GM19035 (cell line): ENCODE measurements at regions not wholly inside any gene's neighbourhood (a gene's known extent, or its start where the extent isn't known, plus 50 kb on each side); places are given as distances from the start of the nearest gene placed in this dataset.
"Not testable (repeated sequence)": the region's sequence is repeated elsewhere in the genome, so short reads cannot be mapped to it uniquely, and the experiment has no call there.

Source experiments
- ATAC-seq: cut with Tn5 transposase; IDR thresholded peaks from one replicate; pipeline ENCODE4 v1.9.1; 2021; ENCODE audit not compliant: unreplicated experiment

DNA sequence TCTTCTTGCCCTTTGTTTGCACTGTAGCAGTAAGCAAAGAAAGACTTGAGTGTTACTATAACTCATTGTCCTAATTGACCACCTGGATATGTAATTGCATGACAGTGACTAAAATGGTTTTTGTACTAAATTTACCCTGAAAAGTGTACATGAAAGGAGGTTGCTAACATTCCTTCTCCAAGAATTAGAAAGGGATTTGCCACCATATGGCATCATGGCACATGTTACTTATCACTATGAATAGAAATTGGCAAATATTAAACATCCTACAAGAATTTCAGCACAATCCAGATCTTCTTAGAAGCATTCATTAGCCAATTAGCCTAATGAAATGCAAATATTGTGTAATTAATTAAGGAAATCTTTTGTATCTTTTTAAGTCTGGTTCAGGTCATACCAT, 834.2 kb downstream of the STPG2 start:
- no peak for ATAC-seq

DNA sequence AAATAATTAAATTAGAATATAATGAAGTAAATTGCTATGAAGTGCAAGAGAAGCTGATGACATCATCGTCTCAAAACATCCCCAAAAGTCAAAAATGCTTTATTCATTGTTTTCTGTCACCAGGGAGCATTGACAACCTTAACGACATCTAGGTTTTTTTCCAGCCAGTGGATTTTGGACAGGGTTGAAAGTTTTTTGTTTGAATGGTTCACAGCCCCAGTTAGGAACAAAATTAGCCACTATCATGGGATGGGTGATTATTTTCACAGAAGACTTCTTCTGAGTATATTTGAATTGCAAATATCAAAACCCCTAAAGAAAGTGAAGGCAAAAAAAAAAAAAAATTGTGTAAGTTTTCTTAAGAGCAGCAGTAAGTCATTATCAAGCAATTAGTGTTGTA, 826.1 kb downstream of the STPG2 start:
- ATAC-seq: no peak

DNA sequence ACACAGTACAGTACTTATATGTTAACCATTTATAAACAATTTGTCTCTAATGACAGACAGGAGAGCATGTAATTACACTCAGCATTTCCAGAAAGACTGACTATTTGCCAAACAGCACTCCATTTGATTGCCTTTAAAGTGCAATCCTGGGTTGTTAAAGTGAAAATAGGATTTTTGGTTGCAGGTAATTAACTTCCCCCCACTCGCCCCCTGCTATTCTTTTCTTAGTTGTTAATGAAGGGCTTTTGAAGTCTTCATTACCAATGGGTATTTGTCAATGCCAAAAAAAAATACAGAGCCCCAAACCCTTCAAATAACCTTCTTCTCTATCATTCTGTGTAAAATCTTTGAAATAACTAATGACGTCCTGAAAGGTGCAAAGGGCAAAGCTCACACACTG, 825.6 kb downstream of the STPG2 start:
- no peak for ATAC-seq

DNA sequence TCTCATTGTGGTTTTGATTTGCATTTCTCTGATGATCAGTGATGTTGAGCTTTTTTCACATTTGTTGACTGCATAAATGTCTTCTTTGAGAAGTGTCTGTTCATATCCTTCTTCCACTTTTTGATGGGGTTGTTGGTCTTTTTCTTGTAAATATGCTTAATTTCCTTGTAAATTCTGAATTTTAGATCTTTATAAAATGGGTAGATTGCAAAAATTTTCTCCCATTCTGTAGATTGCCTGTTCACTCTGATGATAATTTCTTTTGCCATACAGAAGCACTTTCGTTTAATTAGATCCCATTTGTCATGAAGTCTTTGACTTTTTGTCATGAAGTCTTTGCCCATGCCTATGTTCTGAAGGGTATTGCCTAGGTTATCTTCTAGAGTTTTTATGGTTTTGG, 817.5 kb downstream of the STPG2 start:
- not testable (repeated sequence) for ATAC-seq

DNA sequence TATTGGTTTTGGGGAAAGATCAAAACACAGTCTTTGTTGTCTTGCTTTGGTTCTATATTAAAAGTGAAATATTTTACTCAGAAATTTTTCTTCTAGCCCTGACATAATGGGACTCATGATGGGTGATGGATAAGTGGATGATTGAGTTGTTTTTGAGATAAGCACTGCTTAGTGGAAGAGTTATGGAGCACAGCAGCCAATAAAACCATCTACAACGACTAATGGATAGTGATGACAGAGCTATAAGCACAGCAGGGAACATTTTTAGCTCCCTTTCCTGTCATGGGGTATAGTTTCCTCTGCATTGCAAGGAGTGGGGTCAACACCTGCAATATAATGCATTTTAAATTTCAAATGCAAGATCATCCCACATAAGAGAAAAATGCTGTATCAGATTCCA, 812.4 kb downstream of the STPG2 start:
- ATAC-seq: no peak

DNA sequence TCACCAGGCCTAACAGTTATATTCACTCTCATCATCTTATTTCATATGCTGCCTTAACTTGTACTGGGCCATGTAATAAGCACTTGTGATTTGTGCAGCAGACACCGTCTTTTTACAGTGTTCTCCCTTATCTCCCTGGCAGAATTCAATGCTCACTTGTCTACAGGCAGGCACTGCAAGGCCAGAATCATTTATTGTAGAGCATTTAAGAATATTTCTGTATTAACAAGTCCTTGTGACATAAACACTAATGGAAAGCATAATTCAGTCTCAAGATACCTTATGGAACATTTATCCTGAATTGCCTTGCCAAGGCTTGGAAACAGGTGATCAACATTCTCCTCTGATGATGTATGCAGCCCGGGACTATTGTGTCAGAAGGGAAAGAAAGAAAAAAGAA, 808.9 kb downstream of the STPG2 start:
- ATAC-seq: no peak

DNA sequence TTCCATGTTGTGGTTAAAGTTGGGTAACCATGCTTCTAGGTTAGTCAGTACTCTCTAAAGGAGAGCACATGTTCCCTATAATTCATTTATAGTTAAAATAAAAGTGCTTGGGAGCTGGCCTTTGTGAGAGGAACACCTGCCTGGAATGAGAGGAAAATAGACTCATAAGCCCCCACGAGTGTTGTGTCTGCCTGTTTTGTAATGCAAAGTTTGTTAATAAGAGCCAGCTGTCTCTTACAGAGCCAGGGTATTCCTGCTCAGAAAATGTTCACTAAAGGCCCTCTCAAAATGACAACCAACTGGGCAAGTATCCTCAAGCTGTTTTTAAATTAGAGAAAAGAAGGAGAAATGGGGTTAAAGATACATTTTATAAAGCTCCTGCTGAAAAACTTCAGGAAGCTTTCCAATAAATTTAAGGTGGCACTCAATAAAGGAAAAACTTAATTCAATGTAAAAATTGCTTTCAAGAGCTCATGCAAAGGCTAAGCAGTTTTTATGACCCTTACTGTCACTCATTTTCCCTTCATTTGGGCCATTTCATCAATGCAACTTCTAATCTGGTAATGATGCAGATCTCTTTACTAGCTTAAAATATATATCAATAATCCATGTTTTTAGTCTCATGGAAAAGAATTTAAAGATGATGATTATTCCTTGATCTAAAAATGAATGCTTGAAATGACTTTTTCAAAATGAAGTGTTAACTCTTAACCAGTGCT, 793.6 kb downstream of the STPG2 start:
- no peak for ATAC-seq

DNA sequence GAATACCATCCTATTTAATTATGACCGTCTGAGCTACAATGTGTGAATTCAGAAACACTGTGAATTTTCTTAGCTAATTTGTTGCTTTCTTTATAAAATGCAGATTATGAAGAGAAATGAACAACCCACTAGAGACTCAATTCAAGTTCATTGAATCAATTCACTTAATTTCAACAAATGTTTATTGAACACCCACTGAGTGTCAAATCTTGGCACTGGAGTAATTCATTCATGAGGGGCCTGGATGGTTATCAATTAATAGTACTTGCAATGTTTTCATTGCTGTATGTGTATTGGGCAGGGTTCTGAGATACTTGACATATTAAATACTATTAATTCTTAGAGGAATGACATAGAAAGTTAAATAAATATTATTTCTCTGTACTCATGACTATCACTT, 789.4 kb downstream of the STPG2 start:
- no peak for ATAC-seq

DNA sequence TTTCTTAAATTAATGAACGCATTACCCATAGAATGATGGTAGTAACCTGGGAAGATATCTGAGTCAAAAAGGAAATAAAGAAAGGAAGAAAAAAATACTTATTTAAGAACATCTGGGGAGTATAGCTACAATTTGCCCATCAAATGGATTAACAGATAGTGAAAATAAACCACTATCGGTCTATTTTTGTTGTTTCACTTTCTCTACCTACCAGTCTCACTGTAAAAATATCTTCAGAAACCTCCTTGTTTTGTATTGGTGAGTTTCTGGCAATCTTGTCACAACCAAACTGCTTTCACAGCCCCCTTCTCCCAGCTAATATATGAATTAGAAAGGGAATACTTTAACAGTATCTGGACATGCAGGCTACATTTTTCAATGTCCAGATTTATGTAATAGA, 783.5 kb downstream of the STPG2 start:
- ATAC-seq: no peak

DNA sequence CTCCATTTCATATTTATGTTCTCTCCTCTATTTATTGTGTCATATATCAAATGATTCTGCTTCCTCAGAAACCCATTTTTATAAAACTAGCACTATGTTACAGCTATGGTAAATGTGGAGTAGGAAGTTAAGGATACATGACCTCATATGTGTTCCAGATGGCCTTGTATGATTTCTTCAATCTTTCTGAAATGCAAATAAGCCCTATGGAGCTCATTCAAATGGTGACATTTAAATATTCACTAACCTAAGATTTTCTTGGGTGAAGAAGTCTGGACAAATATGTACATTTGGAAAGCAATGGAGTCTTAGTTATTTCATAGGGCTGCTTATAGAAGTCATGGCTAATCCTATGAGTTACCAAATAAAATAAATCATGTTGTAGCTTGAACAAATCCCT, 782.5 kb downstream of the STPG2 start:
- no peak for ATAC-seq

DNA sequence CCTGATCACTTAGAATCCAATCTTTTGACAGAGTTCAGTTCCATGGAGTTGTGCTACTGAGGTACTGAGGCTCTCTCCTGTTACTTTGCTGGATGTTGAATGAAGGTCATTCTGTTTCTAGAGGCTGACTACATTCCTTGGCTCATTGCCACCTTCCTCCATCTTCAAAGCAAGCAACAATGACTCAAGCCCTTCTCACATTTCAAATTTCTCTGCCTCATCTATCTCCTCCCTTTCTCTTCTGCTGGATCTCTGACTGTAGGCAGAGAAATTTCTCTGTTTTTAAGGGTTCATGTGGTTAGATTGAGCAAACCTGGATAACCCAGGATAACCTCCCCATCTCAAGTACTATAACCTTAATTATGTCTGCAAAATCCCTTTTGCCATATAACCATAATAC, 775.4 kb downstream of the STPG2 start:
- no peak for ATAC-seq

DNA sequence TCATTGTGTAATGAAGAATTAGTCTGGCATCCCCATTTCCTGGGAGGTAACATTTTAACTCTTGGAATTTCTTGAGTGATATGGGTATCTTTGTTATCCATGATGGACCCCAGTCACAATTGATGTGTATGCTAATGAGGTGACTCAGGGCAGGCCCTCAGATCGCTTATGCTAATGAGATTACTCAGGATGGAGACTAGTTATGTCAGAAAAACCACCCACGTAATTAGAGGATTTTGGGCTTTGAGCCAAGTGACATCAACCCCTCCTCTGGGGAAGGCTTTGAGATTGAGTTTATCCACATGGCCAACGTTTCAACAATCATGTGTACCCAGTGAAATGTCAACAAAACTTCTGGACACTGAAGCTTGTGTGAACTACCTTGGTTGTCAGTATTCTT, 772.7 kb downstream of the STPG2 start:
- no peak for ATAC-seq

DNA sequence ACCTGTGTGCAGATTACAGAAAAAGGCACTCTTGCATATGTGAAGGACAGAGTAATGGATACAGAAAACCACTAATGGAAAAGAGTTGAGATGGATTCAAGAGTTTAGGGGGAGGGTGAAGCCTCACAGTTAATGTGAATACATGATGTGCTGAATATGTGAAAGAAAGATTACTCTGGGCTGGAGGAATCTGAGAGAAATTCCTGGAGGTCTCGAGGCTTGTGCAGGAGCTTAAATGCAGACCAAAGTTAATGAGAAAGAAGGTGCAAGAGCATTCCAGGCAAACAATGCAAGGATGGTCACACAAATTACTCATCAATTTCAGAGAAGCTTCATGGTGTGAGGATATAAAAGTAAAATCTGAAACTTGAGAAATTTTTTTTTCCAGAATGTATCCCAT, 768.8 kb downstream of the STPG2 start:
- no peak for ATAC-seq

DNA sequence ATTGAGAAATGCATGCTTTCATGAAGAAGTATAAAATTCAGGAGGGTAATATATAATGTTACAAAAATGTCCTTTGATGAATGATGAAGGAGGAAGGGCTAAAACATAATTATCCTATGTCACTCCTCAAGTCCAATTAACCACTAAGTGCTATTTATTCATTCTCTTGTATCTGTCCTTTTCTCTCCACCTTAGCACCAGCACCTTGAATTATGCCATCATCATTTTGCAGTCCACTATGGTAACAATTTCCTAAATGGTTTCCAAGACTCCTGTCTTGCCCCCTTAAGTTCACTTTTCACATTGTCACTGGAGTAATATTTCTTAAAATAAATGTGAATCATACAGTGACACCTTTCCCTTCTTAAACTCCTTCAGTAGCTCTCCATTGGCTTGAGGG, 756.3 kb downstream of the STPG2 start:
- ATAC-seq: no peak

DNA sequence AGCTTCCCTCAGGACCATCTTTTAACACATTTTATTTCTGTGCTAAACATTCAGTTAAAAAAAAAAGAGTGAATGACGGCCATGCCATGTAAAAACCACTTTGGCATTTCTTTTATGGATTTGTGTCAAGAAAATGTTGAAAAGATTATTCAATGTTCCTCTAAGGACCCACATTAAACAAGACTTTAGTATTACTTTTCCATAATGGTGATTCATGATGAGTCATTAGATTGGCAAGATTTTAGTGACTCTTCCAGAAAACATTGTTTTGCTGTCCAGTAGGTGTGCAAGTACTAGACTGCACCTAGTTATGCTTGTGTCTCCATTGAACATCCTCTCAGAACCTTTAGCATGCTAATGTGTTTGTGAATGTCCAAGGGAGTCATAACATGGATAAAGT, 748.6 kb downstream of the STPG2 start:
- no peak for ATAC-seq

DNA sequence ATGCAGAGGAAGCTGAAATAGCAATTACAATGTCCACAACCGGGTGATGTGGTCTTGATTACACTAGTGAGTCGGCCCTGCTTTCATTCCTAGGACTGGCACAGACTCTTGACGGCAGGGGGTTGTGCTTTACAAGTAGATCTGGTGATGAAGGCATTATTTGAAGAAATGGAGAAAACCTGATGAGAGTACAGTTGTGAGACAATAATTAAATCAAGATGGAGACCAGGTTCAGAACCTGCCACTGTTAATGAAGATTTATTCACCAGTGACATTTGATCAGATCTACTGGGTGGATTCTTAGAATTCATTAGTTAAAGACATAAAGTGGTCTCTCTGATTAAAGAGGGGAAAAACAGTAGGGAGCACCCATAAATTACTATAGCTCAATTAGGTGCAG, 747.2 kb downstream of the STPG2 start:
- ATAC-seq: no peak

DNA sequence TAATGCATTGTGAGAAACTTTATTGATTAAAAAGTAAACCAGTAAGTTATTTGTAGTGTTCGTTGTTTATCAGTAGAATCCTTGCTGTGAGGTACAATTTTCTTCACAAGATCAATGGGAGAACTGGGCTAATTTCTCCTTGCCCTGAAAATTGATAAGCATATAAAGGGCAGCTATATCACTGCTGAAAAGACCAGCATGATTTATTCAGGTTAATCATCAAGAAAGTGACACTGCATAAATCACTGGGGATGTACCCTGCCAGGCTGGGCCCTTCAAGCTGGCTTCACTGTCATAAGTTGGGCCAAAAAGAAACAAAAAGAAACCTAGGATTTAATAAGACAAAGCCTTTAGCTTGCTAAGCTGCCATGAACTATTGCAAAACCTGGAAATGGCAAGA, 746.7 kb downstream of the STPG2 start:
- no peak for ATAC-seq

DNA sequence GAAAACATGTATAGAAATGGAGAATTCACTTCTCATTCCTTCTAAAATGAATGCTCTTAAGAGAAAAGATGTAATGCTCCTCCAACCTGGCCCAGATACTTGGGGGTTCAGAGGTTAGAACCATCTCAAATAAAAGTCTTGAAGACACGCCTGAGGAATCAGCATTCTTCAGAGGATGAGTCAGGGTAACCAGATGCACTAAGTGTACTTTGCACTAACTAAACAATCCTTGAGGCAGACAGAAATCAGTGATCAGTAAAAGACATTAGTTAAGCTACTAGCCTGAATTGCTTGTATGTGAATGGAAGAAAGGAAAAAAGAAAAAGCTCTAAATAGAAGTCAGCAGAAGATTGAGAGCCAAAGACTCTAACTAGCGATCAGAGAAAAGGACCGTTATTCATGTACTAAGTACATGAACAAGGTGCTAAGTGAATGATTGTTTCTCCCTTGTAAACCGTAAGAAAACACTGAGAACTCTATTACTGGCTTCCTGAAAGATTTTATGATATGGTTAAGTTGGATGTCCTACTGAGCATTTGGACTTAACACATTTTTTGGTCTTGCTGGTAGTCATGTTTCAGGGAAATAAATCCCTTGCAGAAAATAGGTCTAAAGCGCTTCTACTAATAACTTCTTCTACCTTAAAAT, 738.3 kb downstream of the STPG2 start:
- ATAC-seq: no peak

DNA sequence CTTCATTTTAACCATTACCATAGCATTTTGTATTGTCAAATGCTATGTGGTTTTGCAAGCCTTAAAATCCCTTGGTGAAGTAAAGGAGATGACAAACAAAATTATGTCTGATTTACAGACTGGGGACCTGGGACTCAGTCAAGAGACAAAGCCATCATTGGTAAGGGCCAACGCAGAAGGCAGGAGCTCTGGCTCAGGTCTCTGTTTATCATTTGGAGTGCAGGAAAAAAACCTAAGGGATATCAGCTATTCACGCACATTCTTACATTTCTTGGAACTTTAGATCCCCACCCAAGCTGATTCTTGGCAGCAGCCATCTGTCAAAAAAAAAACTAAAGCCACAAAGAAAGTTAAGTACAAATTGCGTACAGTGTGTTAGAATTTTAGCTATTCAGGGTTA, 731.9 kb downstream of the STPG2 start:
- ATAC-seq: no peak

DNA sequence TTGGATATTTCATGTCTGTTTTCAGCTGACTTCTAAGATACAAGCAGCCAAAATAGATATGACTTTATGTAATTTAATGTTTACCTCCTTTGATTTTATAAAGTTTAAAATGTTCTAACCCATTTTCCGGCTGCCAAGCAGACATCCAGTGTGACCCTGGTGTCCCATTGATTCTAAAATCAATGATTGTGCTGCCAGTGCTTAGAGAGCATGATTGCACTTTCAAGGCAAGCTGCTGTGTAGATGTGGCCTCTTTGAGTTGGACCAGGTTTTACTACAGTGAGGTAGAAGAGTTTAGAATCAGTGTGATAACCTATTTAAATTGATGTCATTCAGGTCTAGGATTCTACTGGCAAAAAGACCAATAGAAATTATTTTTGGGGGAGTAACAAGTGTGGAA, 730.9 kb downstream of the STPG2 start:
- no peak for ATAC-seq

DNA sequence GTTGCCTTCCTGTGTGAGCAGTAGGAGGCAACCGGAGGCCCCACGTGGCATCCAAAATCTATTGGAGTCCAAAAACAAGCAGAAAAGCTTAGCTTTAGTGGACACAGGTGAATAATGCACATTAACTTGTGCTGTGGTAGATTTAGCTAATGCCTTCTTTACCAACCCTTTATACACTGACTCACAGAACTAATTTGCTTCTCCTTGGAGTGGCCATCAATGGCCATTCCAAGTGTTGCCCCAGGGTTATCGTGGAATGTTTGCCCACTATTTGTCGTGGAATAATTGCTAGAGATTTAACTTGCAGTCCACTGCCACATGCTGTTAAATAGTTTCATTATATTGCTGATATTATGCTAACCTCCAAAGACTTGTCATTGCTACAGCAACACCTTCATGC, 729.1 kb downstream of the STPG2 start:
- no peak for ATAC-seq

DNA sequence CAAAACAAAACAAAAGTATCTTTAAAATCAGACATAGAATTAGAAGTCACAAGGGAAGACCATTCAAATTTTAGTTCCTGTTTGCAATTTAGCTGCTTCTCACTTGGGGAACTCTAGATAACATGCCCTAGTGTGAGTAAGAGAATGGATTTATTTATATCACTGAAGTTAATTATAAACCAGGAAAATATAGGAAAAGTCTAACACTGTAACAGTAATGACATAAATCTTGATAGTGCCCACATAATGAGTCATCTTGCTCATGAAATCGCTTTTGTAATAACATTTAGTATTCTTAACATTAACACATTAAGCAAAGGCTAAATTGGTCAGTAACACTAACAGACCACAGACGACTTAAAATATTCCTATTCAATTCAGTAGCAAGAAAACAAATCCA, 710.7 kb downstream of the STPG2 start:
- ATAC-seq: no peak
